Spleen (tissue), 7 donors: ENCODE measurements at regions not wholly inside any gene's neighbourhood (a gene's known extent, or its start where the extent isn't known, plus 50 kb on each side); places are given as distances from the start of the nearest gene placed in this dataset.

Experiments used
- POLR2A ChIP-seq, 3 donors: fragments of 450-650 bp; IDR thresholded peaks; one replicate each; pipeline ENCODE4 v1.5.1; 2017; ENCODE audit warnings: antibody characterized with exemption in 3 of 3, mild to moderate bottlenecking in 1 of 3
- TF ChIP-seq, protein P1 (sequence below), 11 experiments: fragments of 200-600 bp in 7 of 11; fragments of 450-650 bp in 4 of 11; sonication (generic) in 4 of 11; IDR thresholded peaks in 8 of 11; conservative IDR thresholded peaks in 3 of 11; 1 replicate in 7 of 11; 2 replicates in 4 of 11; pipeline versions ENCODE4 v1.4.0 to v1.8.0; 2016 to 2021; ENCODE audit warnings: antibody characterized with exemption in 11 of 11, inconsistent platforms in 4 of 11, mild to moderate bottlenecking in 1 of 11
- donor health status: DM: no; HTN: no; CAD: no; lungs with moderate emphysema.
- donor health status: DM: no; HTN: no; CAD: no.
- donor health status: DM: no; HTN: no; CAD: no.

DNA sequence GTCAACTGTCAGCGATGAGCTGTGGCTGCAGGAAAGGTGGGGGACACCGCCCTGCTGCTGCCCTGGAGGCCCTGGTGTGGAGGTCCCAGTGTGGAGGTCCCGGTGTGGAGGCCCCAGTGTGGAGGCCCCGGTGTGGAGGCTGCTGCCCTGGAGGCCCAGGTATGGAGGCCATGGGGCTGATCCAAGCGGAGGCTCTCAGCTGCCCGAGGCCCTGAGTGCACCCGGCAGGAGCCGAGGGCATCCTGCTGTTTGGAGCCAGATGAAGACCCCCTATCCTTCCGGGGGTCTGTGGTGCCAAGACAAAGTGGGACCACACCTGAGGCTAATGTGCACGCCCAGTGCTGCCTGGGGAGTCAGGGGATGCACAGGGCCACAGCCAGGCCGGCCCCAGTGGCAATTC is 210.4 kb upstream of the SOX1 start:
- TF ChIP-seq, protein P1, sequence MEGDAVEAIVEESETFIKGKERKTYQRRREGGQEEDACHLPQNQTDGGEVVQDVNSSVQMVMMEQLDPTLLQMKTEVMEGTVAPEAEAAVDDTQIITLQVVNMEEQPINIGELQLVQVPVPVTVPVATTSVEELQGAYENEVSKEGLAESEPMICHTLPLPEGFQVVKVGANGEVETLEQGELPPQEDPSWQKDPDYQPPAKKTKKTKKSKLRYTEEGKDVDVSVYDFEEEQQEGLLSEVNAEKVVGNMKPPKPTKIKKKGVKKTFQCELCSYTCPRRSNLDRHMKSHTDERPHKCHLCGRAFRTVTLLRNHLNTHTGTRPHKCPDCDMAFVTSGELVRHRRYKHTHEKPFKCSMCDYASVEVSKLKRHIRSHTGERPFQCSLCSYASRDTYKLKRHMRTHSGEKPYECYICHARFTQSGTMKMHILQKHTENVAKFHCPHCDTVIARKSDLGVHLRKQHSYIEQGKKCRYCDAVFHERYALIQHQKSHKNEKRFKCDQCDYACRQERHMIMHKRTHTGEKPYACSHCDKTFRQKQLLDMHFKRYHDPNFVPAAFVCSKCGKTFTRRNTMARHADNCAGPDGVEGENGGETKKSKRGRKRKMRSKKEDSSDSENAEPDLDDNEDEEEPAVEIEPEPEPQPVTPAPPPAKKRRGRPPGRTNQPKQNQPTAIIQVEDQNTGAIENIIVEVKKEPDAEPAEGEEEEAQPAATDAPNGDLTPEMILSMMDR (IDR thresholded peaks at IDR 0.05 in 8 of 11, conservative IDR thresholded peaks at IDR 0.05 in 3 of 11) = no peak
- no peak for TF ChIP-seq POLR2A (IDR thresholded peaks at IDR 0.05)
